Neural progenitor cell (in vitro differentiated cells): ENCODE measurements at regions not wholly inside any gene's neighbourhood (a gene's known extent, or its start where the extent isn't known, plus 50 kb on each side); places are given as distances from the start of the nearest gene placed in this dataset.

Experiments used
- CTCF ChIP-seq: fragments of 200-600 bp; sonication (generic); IDR thresholded peaks from 2 replicates; pipeline ENCODE4 v1.5.1; 2017; ENCODE audit warnings: antibody characterized with exemption, mild to moderate bottlenecking
- EZH2 ChIP-seq: fragments of 200-600 bp; sonication (generic); IDR thresholded peaks from 2 replicates; pipeline ENCODE4 v1.6.1; 2017; ENCODE audit warnings: antibody characterized with exemption, mild to moderate bottlenecking, moderate library complexity
- EZH2phosphoT487 ChIP-seq: fragments of 200-600 bp; sonication (generic); IDR thresholded peaks from 2 replicates; pipeline ENCODE4 v1.6.1; 2017; ENCODE audit warnings: antibody characterized with exemption

- no peak for TF ChIP-seq CTCF
- TF ChIP-seq EZH2 = no peak
- no peak for TF ChIP-seq EZH2phosphoT487
Measured at GRCh38 chr9:89746385-89747116, 141.7 kb downstream of the GADD45G start.
